ENCODE measurements at regions not wholly inside any gene's neighbourhood (a gene's known extent, or its start where the extent isn't known, plus 50 kb on each side); places are given as distances from the start of the nearest gene placed in this dataset.

GRCh38 chr1:87513966-87514660 is 185.4 kb downstream of the LMO4 start:
- no peak for DNase-seq (ENCODE audit: low read depth)
- no peak overlapping the region for H3K4me3 ChIP-seq (ENCODE audit: low read depth, low read length)
- no peaks in the 10 kb centered on the region for H3K27me3 ChIP-seq (ENCODE audit: control insufficient read depth, insufficient read depth, low read length)
- H3K36me3 ChIP-seq (ENCODE audit: control insufficient read depth, insufficient read depth, low read length), result no peaks in the 10 kb centered on the region
- no peak for TF ChIP-seq CTCF (IDR thresholded peaks at IDR 0.05; ENCODE audit: insufficient read depth, low read length, poor library complexity, severe bottlenecking)

- H3K4me3 ChIP-seq (ENCODE audit: low read depth, low read length), result no peak overlapping the region
- DNase-seq (ENCODE audit: low read depth), result no peak
Measured at GRCh38 chr1:87515781-87516180, 187.1 kb downstream of the LMO4 start.

GRCh38 chr1:87518794-87519193 is 190.1 kb downstream of the LMO4 start:
- DNase-seq (ENCODE audit: low read depth), result no peak
- Histone ChIP-seq H3K27me3 (ENCODE audit: control insufficient read depth, insufficient read depth, low read length) (no peaks in the 10 kb centered on the region), H3K36me3 (ENCODE audit: control insufficient read depth, insufficient read depth, low read length) (no peaks in the 10 kb centered on the region), H3K4me3 (ENCODE audit: low read depth, low read length) (no peak overlapping the region)
- TF ChIP-seq CTCF (IDR thresholded peaks at IDR 0.05; ENCODE audit: insufficient read depth, low read length, poor library complexity, severe bottlenecking), result no peak

More at GRCh38 chr1:87515781-87516180, 187.1 kb downstream of the LMO4 start:
- Histone ChIP-seq H3K27me3 (ENCODE audit: control insufficient read depth, insufficient read depth, low read length) (no peaks in the 10 kb centered on the region), H3K36me3 (ENCODE audit: control insufficient read depth, insufficient read depth, low read length) (no peaks in the 10 kb centered on the region)
- TF ChIP-seq CTCF (IDR thresholded peaks at IDR 0.05; ENCODE audit: insufficient read depth, low read length, poor library complexity, severe bottlenecking), result no peak

- TF ChIP-seq CTCF (IDR thresholded peaks at IDR 0.05; ENCODE audit: insufficient read depth, low read length, poor library complexity, severe bottlenecking), result no peak
- Histone ChIP-seq H3K27me3 (ENCODE audit: control insufficient read depth, insufficient read depth, low read length) (no peaks in the 10 kb centered on the region), H3K4me3 (ENCODE audit: low read depth, low read length) (no peak overlapping the region), H3K36me3 (ENCODE audit: control insufficient read depth, insufficient read depth, low read length) (no peaks in the 10 kb centered on the region)
- DNase-seq (ENCODE audit: low read depth), result no peak
Measured at GRCh38 chr1:87521452-87521851, 192.8 kb downstream of the LMO4 start.

- Histone ChIP-seq H3K27me3 (ENCODE audit: control insufficient read depth, insufficient read depth, low read length) (no peaks in the 10 kb centered on the region), H3K4me3 (ENCODE audit: low read depth, low read length) (no peak overlapping the region), H3K36me3 (ENCODE audit: control insufficient read depth, insufficient read depth, low read length) (no peaks in the 10 kb centered on the region)
- no peak for TF ChIP-seq CTCF (IDR thresholded peaks at IDR 0.05; ENCODE audit: insufficient read depth, low read length, poor library complexity, severe bottlenecking)
- DNase-seq (ENCODE audit: low read depth), result no peak
Measured at GRCh38 chr1:87523466-87523865, 194.8 kb downstream of the LMO4 start.
